GM12865 (cell line): ENCODE measurements at regions not wholly inside any gene's neighbourhood (a gene's known extent, or its start where the extent isn't known, plus 50 kb on each side); places are given as distances from the start of the nearest gene placed in this dataset.
"Not testable (repeated sequence)": the region's sequence is repeated elsewhere in the genome, so short reads cannot be mapped to it uniquely, and the experiment has no call there.

Experiments used
- DNase-seq: peaks from one replicate; pipeline ENCODE4 v3.0.0; 2010; ENCODE audit warnings: low read depth
- H3K4me3 ChIP-seq: 2 replicates; pipeline ENCODE4 v1.5.1; 2011; ENCODE audit warnings: mild to moderate bottlenecking, low read depth, low read length, control low read depth
- TF ChIP-seq, protein P1 (sequence below): IDR thresholded peaks from 2 replicates; pipeline ENCODE4 v1.5.1; 2011; ENCODE audit warnings: low read length, control low read depth, low read depth, inconsistent platforms; ENCODE audit not compliant: insufficient read depth; ENCODE audit errors: missing control alignments

DNA sequence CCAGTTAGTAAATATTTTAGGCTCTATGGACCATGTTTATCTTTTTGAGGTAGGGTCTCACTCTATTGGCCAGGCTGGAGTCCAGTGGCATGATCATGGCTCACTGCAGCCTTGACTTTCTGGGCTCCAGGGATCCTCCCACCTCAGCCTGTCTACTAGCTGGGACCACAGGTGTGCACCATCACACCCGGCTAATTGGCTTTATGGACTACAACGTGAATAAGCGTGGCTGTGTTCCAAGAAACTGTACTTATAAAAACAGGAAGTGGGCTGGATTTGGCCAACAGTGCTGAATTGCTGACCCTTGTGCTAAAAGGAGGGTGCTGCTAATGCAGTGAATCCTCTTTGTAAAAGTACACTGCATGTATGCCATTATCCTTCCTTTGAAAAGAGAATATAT lies 111.7 kb upstream of the CDK13 start:
- peak; percentile 18 for DNase-seq
- H3K4me3 ChIP-seq = no peak overlapping the region
- TF ChIP-seq, protein P1, sequence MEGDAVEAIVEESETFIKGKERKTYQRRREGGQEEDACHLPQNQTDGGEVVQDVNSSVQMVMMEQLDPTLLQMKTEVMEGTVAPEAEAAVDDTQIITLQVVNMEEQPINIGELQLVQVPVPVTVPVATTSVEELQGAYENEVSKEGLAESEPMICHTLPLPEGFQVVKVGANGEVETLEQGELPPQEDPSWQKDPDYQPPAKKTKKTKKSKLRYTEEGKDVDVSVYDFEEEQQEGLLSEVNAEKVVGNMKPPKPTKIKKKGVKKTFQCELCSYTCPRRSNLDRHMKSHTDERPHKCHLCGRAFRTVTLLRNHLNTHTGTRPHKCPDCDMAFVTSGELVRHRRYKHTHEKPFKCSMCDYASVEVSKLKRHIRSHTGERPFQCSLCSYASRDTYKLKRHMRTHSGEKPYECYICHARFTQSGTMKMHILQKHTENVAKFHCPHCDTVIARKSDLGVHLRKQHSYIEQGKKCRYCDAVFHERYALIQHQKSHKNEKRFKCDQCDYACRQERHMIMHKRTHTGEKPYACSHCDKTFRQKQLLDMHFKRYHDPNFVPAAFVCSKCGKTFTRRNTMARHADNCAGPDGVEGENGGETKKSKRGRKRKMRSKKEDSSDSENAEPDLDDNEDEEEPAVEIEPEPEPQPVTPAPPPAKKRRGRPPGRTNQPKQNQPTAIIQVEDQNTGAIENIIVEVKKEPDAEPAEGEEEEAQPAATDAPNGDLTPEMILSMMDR = no peak

DNA sequence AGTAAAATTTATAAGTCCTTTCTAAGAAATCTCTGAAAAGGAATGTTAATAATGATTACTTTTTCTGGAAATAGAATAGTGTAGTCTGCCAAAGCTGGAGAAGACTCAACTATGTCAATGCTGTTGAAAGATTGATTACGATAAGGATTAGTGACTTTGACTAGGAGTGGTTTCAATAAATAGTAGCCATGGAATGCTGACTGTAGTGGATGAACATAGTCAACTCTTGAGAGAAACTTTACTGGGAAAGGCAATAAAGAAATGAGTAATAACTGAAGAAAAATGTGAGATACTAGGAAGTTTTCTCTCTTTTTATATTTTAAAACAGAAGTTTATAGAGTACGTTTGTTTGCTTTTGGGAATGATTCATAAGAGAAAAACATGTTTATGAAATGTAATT lies 105.0 kb upstream of the CDK13 start:
- H3K4me3 ChIP-seq = no peak overlapping the region
- no peak for DNase-seq
- TF ChIP-seq, protein P1 = no peak

DNA sequence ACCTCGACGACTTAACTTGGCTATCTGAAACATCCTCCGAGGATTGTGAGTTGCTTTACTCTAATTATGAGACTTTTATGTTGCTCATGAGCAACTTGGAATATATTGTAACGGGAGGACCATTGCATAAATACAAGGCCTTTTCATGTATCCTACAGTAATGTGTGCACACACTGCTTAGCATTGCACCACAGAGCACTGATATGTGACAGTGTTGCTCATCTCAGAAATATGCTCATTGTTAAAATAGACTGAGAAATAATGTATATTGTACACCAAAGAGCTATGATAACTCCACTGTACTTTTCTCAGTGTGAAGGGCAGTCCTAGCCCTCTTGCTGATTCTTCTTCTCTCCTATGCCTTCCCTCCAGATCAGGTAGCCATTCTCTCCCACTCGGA lies 102.8 kb upstream of the CDK13 start:
- TF ChIP-seq, protein P1 = no peak
- DNase-seq = no peak

DNA sequence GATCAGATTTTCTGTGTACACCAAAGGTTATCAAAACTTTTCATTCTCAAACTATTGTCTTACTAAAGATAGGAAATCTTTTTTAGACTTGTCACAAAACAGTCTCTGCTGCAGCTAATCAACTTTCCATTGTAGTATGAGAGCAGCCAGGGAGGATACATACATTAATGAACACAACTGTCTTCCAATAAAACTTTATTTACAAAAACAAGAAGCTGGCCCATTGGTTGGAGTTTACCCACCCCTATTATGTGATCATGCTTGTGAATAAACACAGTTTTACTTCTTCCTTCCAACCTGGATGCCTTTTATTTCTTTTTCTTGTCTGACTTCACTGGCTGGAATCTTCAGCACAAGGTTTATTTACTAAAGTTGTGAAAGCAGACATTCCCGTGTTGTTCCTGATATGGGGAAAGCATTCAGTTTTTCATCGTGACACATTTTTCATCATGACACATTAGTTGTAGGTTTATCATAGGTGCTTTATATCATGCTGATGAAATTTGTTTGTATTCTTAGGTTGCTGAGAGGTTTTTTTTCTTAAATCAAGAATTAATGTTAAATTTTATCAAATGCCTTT lies 98.5 kb upstream of the CDK13 start:
- TF ChIP-seq, protein P1 = no peak
- no peak overlapping the region for H3K4me3 ChIP-seq

More for the DNA sequence above, 102.8 kb upstream of the CDK13 start:
- H3K4me3 ChIP-seq = no peak overlapping the region

DNA sequence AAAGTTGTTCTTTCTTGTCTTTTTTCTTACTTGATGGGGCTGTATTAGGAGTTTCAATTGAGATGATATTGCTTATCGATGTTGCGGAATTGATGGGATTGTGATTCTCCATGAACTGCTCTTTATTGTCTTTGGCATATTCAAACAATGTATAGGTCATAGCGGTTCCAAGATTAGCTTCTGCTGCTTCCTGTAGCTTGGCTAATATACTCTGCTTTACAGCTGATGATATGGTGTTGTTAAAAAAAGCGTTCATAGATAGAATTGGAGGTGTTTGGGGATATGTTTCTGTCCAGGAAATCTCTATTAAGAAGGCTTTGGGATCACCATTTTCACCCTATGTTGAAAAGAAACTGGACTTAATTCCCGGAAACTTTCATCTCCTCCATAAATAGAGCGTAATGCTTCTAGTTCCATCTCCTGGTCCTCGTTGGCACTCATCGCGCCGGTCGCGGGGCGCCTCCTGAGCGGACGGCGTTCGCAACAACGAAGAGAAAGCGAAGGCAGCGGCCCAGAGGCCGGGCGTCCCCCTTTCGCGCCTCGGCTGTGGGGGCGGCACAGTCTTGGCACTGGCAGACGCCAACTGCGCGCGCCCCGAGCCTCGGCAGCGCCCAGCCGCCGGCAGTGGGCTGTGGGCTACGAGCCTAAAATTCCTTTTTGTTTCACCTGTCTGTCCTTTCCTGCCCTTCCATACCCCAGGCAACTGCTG lies 95.3 kb upstream of the CDK13 start:
- not testable (repeated sequence) for H3K4me3 ChIP-seq, DNase-seq

More for the DNA sequence above, 98.5 kb upstream of the CDK13 start:
- no peak for DNase-seq

DNA sequence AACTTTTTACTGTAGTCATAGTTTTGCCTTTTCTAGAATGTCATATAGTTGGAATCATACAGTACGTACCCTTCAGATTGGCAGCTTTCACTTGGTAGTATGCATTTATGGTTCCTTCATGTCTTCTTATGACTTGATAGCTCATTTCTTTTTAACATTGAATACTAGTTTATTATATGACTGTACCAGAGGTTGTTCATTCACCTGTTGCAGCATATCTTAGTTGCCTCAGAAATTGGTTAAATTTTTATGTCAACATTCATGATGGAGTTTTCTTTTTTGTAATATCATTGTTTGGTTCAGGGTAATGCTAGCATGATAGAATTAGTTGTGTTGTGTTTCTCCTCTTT lies 94.8 kb upstream of the CDK13 start:
- H3K4me3 ChIP-seq = no peak overlapping the region
- TF ChIP-seq, protein P1 = no peak
- no peak for DNase-seq

DNA sequence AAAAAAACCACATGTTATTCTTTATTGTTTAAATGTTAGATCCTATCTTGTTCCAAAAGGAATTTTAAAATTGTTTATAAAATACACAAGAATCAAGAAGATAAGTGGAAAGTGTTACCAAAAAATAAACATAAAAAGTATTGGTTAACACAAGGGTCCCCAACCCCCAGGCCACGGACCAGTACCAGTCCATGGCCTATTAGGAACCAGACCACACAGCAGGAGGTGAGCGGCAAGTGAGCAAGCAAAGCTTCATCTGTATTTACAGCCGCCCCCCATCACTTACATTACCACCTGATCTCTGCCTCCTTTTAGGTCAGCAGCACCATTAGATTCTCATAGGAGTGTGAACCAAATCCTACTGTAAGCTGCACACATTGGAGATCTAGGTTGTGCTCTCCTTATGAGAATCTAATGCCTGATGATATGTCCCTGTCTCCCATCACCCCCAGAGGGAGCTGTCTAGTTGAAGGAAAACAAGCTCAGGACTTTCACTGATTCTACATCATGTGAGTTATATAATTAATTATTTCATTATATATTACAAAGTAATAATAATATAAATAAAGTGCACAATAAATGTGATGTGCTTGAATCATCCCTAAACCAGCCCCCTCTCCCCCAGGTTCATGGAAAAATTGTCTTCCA lies 86.3 kb upstream of the CDK13 start:
- DNase-seq = peak; percentile 8

DNA sequence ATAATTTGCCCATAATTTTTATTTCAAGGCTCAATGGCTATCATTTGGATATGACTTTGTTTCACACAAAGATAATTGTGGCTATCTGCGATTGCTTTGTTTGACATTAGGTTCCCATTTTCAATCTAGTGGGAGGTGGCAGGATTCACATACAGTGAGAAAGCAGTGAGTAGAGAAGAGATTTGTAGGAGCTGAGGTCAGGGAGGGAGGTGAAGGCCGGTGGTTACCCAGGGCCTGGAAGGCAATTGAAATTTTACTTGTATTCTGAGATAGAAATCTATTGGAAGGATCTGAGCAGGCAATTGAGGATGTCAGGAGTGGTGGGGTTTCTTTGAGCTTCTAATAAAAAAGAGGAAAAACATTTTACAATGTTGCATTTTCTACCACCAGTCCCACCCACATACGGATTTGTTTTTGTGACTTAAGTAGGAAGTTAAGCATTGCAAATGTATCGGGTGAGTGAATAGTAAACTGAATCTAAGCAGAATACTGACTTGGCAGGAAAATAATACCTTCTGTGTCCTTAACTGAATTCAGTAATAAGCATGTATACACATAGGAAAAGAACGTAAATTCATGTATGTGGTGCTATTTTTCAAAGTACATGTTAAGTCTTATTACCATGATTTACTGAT lies 80.1 kb upstream of the CDK13 start:
- not testable (repeated sequence) for H3K4me3 ChIP-seq, DNase-seq

More for the DNA sequence above, 86.3 kb upstream of the CDK13 start:
- not testable (repeated sequence) for H3K4me3 ChIP-seq

DNA sequence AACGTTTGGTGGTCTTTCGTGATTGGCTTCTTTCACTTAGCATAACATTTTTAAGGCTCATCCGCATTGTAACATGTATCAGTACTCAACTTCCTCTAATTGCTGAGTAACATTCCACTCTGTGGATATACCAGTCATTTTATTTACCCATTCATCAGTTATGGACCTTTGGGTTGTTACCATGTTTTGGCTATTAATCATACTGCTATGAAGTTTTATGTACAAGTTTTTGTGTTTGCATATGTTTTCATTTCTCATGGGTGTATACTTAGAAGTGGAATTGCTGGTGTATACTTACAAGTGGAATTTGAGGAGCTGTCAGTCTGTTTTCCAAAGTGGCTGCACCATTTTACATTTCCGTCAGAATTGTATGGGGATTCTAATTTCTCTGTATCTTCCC lies 78.4 kb upstream of the CDK13 start:
- H3K4me3 ChIP-seq, DNase-seq: not testable (repeated sequence)
